Kidney epithelial cell (primary cell): ENCODE measurements at regions not wholly inside any gene's neighbourhood (a gene's known extent, or its start where the extent isn't known, plus 50 kb on each side); places are given as distances from the start of the nearest gene placed in this dataset.

Experiments
- DNase-seq: peaks from one replicate; pipeline ENCODE4 v3.0.0-alpha.2; 2010; ENCODE audit warnings: low read depth
- H3K27me3 ChIP-seq: 2 replicates; pipeline ENCODE4 v1.6.0; 2011; ENCODE audit warnings: low read length; ENCODE audit not compliant: control insufficient read depth, insufficient read depth
- H3K36me3 ChIP-seq: 2 replicates; pipeline ENCODE4 v1.5.1; 2011; ENCODE audit warnings: low read length; ENCODE audit not compliant: control insufficient read depth, insufficient read depth
- H3K4me3 ChIP-seq: 2 replicates; pipeline ENCODE4 v1.5.1; 2011; ENCODE audit warnings: low read depth, mild to moderate bottlenecking, control low read depth, low read length
- CTCF ChIP-seq: IDR thresholded peaks from 2 replicates; pipeline ENCODE4 v1.5.1; 2011; ENCODE audit warnings: mild to moderate bottlenecking, moderate library complexity, low read length, control low read depth, inconsistent platforms; ENCODE audit not compliant: insufficient read depth, poor library complexity, severe bottlenecking

- TF ChIP-seq CTCF = no peak
- Histone ChIP-seq H3K36me3 (no peaks in the 10 kb centered on the region), H3K27me3 (no peaks in the 10 kb centered on the region), H3K4me3 (no peak overlapping the region)
- no peak for DNase-seq
Observed at GRCh38 chr7:132666071-132666773, 90.0 kb upstream of the PLXNA4 start.

- peak; percentile 42 for TF ChIP-seq CTCF
- DNase-seq = no peak
Observed at GRCh38 chr7:132656846-132657776, 80.8 kb upstream of the PLXNA4 start.

GRCh38 chr7:132656341-132656740, 80.1 kb upstream of the PLXNA4 start:
- no peaks in the 10 kb centered on the region for H3K27me3 ChIP-seq
- no peaks in the 10 kb centered on the region for H3K36me3 ChIP-seq
- DNase-seq = no peak
- H3K4me3 ChIP-seq = no peak overlapping the region
- no peak for TF ChIP-seq CTCF

More at GRCh38 chr7:132656846-132657776, 80.8 kb upstream of the PLXNA4 start:
- Histone ChIP-seq H3K36me3 (no peaks in the 10 kb centered on the region), H3K4me3 (no peak overlapping the region), H3K27me3 (no peaks in the 10 kb centered on the region)

GRCh38 chr7:132655131-132655727, 79.0 kb upstream of the PLXNA4 start:
- no peak for TF ChIP-seq CTCF
- no peak overlapping the region for H3K4me3 ChIP-seq

GRCh38 chr7:132654150-132654549, 77.9 kb upstream of the PLXNA4 start:
- Histone ChIP-seq H3K36me3 (no peaks in the 10 kb centered on the region), H3K27me3 (no peaks in the 10 kb centered on the region), H3K4me3 (no peak overlapping the region)
- DNase-seq = no peak
- peak; percentile 28 for TF ChIP-seq CTCF

More at GRCh38 chr7:132655131-132655727, 79.0 kb upstream of the PLXNA4 start:
- no peak for DNase-seq
- Histone ChIP-seq H3K36me3 (no peaks in the 10 kb centered on the region), H3K27me3 (no peaks in the 10 kb centered on the region)
